ENCODE measurements at regions not wholly inside any gene's neighbourhood (a gene's known extent, or its start where the extent isn't known, plus 50 kb on each side); places are given as distances from the start of the nearest gene placed in this dataset.

DNA sequence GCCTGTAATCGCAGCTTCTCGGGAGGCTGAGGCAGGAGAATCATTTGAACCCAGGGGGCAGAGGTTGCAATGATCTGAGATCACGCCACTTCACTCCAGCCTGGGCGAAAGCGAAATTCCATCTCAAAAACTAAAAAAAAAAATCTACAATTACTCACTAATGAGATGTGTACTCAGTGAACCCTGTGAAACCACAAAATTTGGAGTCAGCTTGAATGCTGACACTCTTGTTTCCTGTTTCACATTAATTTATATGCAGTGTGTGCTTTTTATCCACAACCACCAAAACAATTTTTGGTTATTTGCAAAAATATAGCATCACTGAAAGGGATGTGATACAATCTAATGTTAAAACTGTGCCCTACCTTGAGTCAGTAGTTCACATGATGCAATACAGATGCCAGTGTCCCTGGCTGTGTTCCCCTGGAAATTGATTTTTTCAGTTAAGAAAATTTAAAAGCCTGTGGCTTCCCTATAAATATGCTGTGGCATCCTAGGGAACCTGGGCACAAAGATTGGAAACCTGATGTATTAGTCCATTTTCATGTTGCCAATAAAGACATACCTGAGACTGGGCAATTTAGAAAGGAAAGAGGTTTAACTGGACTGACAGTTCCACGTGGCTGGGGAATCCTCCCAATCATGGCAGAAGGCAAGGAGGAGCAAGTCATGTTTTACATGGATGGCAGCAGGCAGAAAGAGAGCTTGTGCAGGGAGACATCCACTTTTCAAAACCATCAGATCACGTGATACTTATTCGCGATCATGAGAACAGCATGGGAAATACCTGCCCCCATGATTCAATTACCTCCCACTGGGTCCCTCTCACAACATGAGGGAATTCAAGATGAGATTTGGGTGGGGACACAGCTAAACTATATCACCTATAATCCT, 337.5 kb upstream of the NT5C1B start:
- no peak for ATAC-seq (ENCODE audit: low read depth)
- Histone ChIP-seq H2BK5ac (ENCODE audit: low read depth, low read length, poor library complexity, severe bottlenecking) (peak overlapping the region; percentile 99), H2AK5ac (ENCODE audit: low read depth, low read length) (peak overlapping the region; percentile 48; the same call in 1 of the 2 replicates), H3K23ac (ENCODE audit: low read depth, low read length) (no peak overlapping the region), H2AK9ac (replicated peaks; ENCODE audit: low read depth, low read length, poor library complexity) (no peak overlapping the region), H3K27me3 (ENCODE audit: control insufficient read depth, insufficient read depth, low read length) (no peaks in the 10 kb centered on the region), H3K4ac (ENCODE audit: low read depth, low read length) (peak overlapping the region; percentile 59), H2AFZ (replicated peaks; ENCODE audit: low read length, poor library complexity) (no peak overlapping the region), H3K27ac (ENCODE audit: insufficient read depth, low read length) (peak overlapping the region; percentile 42; the same call in 1 of the 2 replicates), H3K56ac (ENCODE audit: extremely low read depth, insufficient read depth, low read length) (no peak overlapping the region), H4K5ac (ENCODE audit: low read depth, low read length) (peak overlapping the region; percentile 53; the same call in 1 of the 2 replicates), H2BK20ac (ENCODE audit: low read depth, low read length) (peak overlapping the region; percentile 40; the same call in 1 of the 2 replicates), H3K4me1 (ENCODE audit: control insufficient read depth, insufficient read depth, low read length) (peaks cover 16% of the 10 kb centered on the region), H3K79me1 (ENCODE audit: low read depth in 1 of 2, low read length in 2 of 2) (no peaks in the 10 kb centered on the region), H4K91ac (ENCODE audit: insufficient read depth, low read depth, low read length) (no peak overlapping the region), H3K18ac (ENCODE audit: low read depth, low read length) (peak overlapping the region; percentile 74), H2BK15ac (ENCODE audit: low read depth, low read length) (peak overlapping the region; percentile 81; the same call in 2 of the 3 replicates), H4K8ac (ENCODE audit: low read depth in 2 of 2, low read length in 2 of 2) (peak overlapping the region in 1 of 2 experiments; percentile 8; a peak in 2 of 4 replicates), H3K36me3 (ENCODE audit: control insufficient read depth, insufficient read depth, low read length) (no peaks in the 10 kb centered on the region), H3K9me1 (ENCODE audit: insufficient read depth, low read length) (peaks cover 19% of the 10 kb centered on the region), H3K14ac (replicated peaks; ENCODE audit: low read depth, low read length) (peak overlapping the region; percentile 36; the same call in 1 of the 2 replicates), H3K9me3 (ENCODE audit: control insufficient read depth, insufficient read depth, low read length) (peaks cover 2% of the 10 kb centered on the region), H3K9ac (ENCODE audit: low read depth, low read length) (no peak overlapping the region), H3K4me2 (ENCODE audit: low read depth, low read length) (no peak overlapping the region), H3K4me3 (ENCODE audit: insufficient read depth, low read depth, low read length) (no peak overlapping the region), H2BK120ac (ENCODE audit: low read depth, low read length) (peak overlapping the region; percentile 99), H4K20me1 (ENCODE audit: insufficient read depth, low read length) (no peaks in the 10 kb centered on the region)
- intact Hi-C loops (cut with micrococcal nuclease): loop anchor here (10.0 kb wide), 2 partner anchors 172 to 402 kb away; no protein-coding TSS in a partner anchor
- DNase-seq: no peak
- WGBS, 2 experiments (ENCODE audit: extremely low coverage in 2 of 2, insufficient read length in 1 of 2): 100% methylated on average over 1 of the region's 9 CpGs; no CpG with 5 or more reads in 1 of the 2 experiments
- dilution Hi-C loops (cut with HindIII; ENCODE audit: low sequenced_read_pairs, unreplicated experiment): no loop called here
- POLR2A ChIA-PET (ENCODE audit: unreplicated experiment): no interaction called here
- TF ChIP-seq MXI1 (IDR thresholded peaks at IDR 0.05; ENCODE audit: borderline replicate concordance, low read depth, low read length) (no peak), CHD1 (IDR thresholded peaks at IDR 0.05; ENCODE audit: low read depth, low read length) (no peak), CEBPB (IDR thresholded peaks at IDR 0.05; ENCODE audit: low read depth, low read length) (peak; percentile 37; the same call in 1 of the 2 replicates)
- CTCF ChIA-PET: no interaction called here
- in situ Hi-C loops (cut with MboI; ENCODE audit: low sequenced_read_pairs): no loop called here
- BruUV-seq (replicated peaks): no TSS peak

Data from IMR-90 (cell line).